GM18502 (cell line): ENCODE measurements at regions not wholly inside any gene's neighbourhood (a gene's known extent, or its start where the extent isn't known, plus 50 kb on each side); places are given as distances from the start of the nearest gene placed in this dataset.

Source experiments
- ATAC-seq: cut with Tn5 transposase; IDR thresholded peaks from one replicate; pipeline ENCODE4 v1.9.1; 2021; ENCODE audit warnings: mild to moderate bottlenecking; ENCODE audit not compliant: unreplicated experiment, poor library complexity

DNA sequence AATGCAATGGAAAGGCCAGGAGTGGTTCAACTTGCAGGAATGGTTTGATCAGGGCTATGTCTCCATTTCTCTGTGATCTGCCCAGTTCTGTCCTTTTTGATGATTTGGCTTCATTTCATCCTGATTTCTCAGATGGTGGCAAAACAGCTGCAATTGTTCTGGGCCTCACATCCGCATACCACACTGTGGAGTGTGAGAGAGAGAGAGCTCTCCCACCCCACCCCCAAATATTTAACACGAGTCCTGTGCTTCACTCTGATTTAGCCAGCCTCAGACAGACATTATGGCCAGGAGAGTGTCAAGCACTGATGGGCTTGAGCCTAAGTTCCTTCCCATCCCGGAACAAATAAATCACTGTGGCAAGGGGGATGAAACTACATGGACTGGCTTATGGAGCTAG is 284.6 kb downstream of the CDC5L start:
- ATAC-seq = no peak

DNA sequence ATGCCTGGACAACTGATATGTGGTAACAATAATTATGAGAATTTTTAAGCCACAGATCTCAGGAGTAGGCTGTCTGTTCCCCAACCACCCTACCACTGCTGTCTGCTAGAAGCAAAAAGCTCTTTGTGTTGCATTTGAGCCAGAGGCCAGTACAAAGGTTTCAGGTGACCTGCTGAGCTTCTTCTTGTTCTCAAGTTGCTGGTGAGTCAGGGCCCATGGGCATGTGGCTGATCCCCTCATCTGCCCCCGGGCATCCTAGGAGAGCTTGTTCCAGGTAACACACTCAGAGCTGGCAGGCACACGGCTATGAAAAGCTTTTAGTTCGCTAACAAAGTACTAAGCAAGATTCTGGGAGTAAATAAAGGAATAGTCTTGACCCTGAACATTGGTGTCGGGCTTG is 285.3 kb downstream of the CDC5L start:
- ATAC-seq = no peak

- no peak for ATAC-seq
Observed at GRCh38 chr6:44674226-44675155, 287.0 kb downstream of the CDC5L start.

- ATAC-seq = no peak
Observed at GRCh38 chr6:44675449-44675848, 287.9 kb downstream of the CDC5L start.

GRCh38 chr6:44676246-44676790 is 288.8 kb downstream of the CDC5L start:
- no peak for ATAC-seq

DNA sequence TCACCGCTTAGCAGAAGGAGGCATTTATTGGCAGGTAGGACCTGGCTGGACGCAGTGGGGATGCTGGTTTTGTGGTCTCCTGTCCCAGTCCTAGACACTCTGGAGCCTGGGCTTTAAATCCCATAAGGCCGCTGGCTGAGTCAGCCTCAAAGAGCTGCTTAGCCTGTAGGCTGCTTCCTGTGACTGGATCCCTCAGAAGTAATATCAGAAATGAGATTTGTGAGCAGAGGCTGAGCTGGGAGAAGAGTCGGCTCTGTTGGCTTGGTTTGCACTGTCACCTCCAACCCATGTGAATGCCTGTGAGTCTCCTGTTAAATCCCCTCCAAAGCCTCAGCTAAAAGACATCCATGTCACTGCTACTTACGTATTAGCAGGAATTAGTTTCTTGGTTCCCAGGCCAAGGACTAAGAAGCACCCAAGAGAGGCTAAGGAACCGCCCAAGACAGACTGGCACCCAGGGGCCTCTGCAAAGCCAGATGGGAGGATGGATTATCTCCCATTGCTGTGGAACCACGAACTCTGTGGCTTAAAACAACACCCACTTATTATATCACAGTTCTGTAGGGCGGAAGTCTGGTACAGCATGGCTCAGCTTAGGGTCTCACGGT is 289.4 kb downstream of the CDC5L start:
- ATAC-seq = no peak

DNA sequence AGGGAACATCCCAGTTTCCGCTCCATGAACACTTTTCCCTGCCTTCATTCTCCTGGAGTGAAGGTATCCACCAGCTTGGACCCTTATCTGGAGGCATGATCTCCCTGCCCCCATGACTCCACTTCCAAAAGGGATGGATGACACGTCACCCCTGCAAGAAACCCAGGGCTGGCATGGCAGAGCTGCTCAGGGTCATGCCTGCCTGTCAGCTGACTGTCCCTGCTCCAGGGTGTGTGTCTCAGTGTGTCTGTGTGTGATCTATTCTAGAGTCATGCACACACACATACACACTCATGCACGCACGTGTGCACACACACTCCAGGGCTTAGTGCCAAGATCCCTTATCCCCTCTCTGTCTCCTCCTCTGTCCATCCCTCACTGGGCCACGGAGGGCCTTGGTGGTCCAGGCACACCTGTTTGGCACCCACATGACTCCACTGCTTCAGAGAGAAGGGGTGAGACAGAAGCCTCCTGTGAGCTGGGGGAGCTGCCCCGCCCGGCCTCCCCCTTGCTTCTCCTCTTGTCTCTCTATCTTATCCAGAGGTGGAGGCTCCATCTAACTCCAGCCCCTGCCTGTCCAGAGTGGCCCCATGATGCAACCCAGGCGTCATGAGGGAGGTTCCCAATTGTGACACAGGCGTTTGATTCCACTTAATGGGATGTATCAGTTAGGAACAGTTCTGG is 290.9 kb downstream of the CDC5L start:
- no peak for ATAC-seq

- no peak for ATAC-seq
Observed at GRCh38 chr6:44679438-44680201, 292.1 kb downstream of the CDC5L start.

- no peak for ATAC-seq
Observed at GRCh38 chr6:44680202-44680720, 292.8 kb downstream of the CDC5L start.

DNA sequence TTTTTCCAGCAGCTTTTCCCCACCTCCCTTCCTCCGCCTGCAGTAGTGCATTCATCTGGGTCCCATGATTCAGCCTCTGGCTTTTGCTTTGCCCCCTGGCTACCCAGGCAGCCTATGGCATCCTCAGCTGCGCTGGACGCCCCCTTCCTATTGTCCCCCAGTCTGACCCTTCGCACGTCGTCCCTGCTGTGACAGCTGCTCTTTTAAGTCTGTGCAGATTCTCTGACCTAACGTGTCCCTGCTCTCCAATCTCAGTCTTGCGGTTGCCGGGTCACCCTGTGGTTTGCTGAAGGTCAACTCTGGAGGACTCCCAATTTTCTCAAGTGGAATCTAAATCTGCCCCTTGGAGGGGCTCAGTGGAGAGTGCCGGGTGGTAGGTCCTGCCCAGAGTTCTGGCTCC is 294.3 kb downstream of the CDC5L start:
- ATAC-seq = no peak

DNA sequence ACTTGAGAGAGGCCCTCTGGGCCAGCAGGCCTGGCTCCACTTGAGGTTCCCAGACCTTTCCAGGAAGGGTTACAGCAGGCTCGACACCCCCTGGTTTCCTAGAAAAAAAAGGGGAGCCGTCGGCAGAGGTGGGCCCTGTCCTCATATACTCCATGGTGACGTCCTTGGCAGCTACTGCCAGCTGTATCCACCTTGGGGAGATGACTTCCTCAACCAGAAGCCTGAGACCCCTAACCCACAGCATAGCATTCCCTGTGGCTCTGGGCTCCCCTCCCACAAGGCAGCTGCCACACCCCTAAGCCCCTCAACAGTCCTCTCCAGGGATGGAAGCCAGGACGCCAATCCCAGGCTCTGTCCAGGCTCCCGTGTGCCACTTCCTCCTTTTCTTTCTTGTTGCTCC is 294.8 kb downstream of the CDC5L start:
- no peak for ATAC-seq

DNA sequence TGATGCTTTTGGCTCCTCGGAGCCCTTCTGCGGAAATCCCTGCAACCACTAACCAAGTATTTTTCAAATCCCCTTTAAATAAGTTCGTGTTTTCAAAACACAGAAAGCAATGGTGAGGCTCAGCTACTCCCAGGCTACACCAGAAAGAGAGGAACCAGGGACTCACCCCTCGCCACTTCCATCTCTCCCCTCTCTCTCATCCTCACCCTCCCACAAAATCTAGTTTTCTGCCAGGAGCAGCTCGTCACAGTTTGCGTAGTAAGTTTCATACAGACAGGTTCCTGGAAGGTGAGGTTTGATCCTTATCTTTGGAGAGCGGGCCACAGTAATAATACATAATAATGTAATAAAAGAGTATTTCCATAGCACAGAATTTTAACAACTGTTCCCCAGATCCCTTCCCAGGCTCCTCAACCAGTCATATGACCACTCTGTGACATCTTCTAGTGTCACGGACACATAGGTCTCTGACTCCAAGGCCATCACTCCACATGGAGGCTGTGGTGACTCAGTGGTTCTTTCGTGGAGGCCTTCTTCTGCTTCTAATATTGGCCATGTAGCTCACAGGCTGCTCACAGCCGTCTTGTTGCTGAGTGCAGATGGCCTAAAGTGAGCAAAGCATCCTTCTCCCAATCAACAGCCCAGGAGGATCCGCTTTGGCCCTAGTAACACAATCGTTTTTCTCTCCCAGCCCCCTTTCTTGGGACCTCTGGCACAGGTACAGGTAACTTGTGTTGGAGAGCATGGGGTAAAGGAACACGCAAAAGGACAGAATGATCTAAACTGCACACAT is 295.7 kb downstream of the CDC5L start:
- no peak for ATAC-seq

- ATAC-seq = no peak
Observed at GRCh38 chr6:44685213-44685612, 297.7 kb downstream of the CDC5L start.

GRCh38 chr6:44696099-44696498 is 308.6 kb downstream of the CDC5L start:
- ATAC-seq = no peak

- ATAC-seq = no peak
Observed at GRCh38 chr6:44696686-44697085, 309.2 kb downstream of the CDC5L start.

DNA sequence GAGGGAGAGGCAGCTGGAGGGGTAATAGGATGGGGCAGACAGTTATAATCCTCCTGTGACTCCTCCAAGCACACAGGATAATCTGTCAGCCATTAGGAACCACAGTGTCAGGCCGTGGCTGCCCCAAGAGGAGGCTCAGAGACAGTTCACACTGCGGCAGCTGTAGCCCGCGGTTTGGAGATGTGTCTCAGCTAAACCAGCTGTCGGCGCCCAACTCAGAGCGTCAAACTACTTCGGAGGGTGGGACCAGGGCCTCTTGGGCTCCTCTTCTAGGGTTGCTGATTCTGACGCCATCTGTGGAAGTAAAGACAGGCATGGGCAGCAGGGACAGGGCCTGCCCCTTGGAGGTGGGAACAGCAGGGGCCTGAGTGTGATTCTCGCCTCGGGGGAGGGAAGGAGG is 309.8 kb downstream of the CDC5L start:
- no peak for ATAC-seq

- ATAC-seq = no peak
Observed at GRCh38 chr6:44698602-44699001, 311.1 kb downstream of the CDC5L start.

- no peak for ATAC-seq
Observed at GRCh38 chr6:44699082-44699481, 311.6 kb downstream of the CDC5L start.

- ATAC-seq = no peak
Observed at GRCh38 chr6:44699851-44700250, 312.3 kb downstream of the CDC5L start.
